ENCODE measurements at regions not wholly inside any gene's neighbourhood (a gene's known extent, or its start where the extent isn't known, plus 50 kb on each side); places are given as distances from the start of the nearest gene placed in this dataset.

- TF ChIP-seq CTCF (optimal IDR thresholded peaks at IDR 0.05 in 1 of 3, IDR thresholded peaks at IDR 0.05 in 1 of 3, conservative IDR thresholded peaks at IDR 0.05 in 1 of 3; ENCODE audit: extremely low read depth in 1 of 3, insufficient read depth in 2 of 3, low read length in 3 of 3) (no peak), EZH2 (IDR thresholded peaks at IDR 0.05; ENCODE audit: low read length) (no peak)
These were observed 177.8 kb upstream of the PITX1 start for GRCh38 chr5:135211791-135212190.
